ENCODE measurements at regions not wholly inside any gene's neighbourhood (a gene's known extent, or its start where the extent isn't known, plus 50 kb on each side); places are given as distances from the start of the nearest gene placed in this dataset.
"Not testable (repeated sequence)": the region's sequence is repeated elsewhere in the genome, so short reads cannot be mapped to it uniquely, and the experiment has no call there.

GRCh38 chr9:134547161-134548100, 94.2 kb upstream of the COL5A1 start:
- Mint-ChIP-seq H3K36me3 (no peaks in the 10 kb centered on the region), H3K27ac (no peak overlapping the region), H3K4me1 (ENCODE audit: unreplicated experiment) (peaks cover 46% of the 10 kb centered on the region), H3K9me3 (no peaks in the 10 kb centered on the region), H3K4me3 (no peak overlapping the region), H3K27me3 (peaks cover 16% of the 10 kb centered on the region)
- DNase-seq (ENCODE audit: extremely low spot score, unreplicated experiment): no peak
- TF ChIP-seq CTCF (conservative IDR thresholded peaks at IDR 0.05): no peak

- no peaks in the 10 kb centered on the region for H3K36me3 Mint-ChIP-seq
- no peak for DNase-seq (ENCODE audit: extremely low spot score, unreplicated experiment)
- no peak overlapping the region for H3K27ac Mint-ChIP-seq
- no peaks in the 10 kb centered on the region for H3K9me3 Mint-ChIP-seq
- no peak for TF ChIP-seq CTCF (conservative IDR thresholded peaks at IDR 0.05)
- peaks cover 16% of the 10 kb centered on the region for H3K27me3 Mint-ChIP-seq
- no peak overlapping the region for H3K4me3 Mint-ChIP-seq
- peaks cover 46% of the 10 kb centered on the region for H3K4me1 Mint-ChIP-seq (ENCODE audit: unreplicated experiment)
Observed at GRCh38 chr9:134548185-134548584, 93.4 kb upstream of the COL5A1 start.

DNA sequence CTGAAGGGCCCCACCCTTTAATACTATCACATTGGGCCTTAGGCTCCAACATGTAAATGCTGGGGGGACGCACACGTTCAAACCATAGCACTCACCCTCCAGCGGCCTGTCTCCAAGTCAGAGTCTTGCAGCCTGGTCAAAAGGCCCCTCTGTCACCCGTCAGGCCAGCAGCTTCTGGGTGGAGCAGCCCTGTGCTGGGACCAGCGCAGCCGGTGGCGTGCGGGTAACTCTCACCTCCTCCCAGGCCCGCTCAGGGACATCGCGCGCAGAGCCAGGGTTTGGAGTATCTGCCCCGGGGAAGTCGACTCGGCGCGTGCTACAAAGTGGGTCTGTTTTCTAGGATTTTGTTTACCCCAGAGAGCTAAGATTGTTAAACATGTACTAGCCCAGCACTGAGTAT, 93.0 kb upstream of the COL5A1 start:
- no peak for TF ChIP-seq CTCF (conservative IDR thresholded peaks at IDR 0.05)
- Mint-ChIP-seq H3K4me1 (ENCODE audit: unreplicated experiment) (peaks cover 44% of the 10 kb centered on the region), H3K36me3 (no peaks in the 10 kb centered on the region), H3K27ac (no peak overlapping the region), H3K9me3 (no peaks in the 10 kb centered on the region), H3K4me3 (no peak overlapping the region), H3K27me3 (peaks cover 16% of the 10 kb centered on the region)
- no peak for DNase-seq (ENCODE audit: extremely low spot score, unreplicated experiment)

- TF ChIP-seq CTCF (conservative IDR thresholded peaks at IDR 0.05): no peak
- DNase-seq (ENCODE audit: extremely low spot score, unreplicated experiment): no peak
- Mint-ChIP-seq H3K4me1 (ENCODE audit: unreplicated experiment) (peaks cover 39% of the 10 kb centered on the region), H3K27ac (no peak overlapping the region), H3K9me3 (no peaks in the 10 kb centered on the region), H3K4me3 (no peak overlapping the region), H3K27me3 (peaks cover 16% of the 10 kb centered on the region), H3K36me3 (no peaks in the 10 kb centered on the region)
Observed at GRCh38 chr9:134549336-134549735, 92.3 kb upstream of the COL5A1 start.

GRCh38 chr9:134550081-134550480, 91.5 kb upstream of the COL5A1 start:
- not testable (repeated sequence) for H3K27ac Mint-ChIP-seq; H3K36me3 Mint-ChIP-seq; DNase-seq (ENCODE audit: extremely low spot score, unreplicated experiment); H3K4me3 Mint-ChIP-seq; H3K9me3 Mint-ChIP-seq
- Mint-ChIP-seq H3K27me3 (peaks cover 10% of the 10 kb centered on the region), H3K4me1 (ENCODE audit: unreplicated experiment) (peaks cover 32% of the 10 kb centered on the region)

DNA sequence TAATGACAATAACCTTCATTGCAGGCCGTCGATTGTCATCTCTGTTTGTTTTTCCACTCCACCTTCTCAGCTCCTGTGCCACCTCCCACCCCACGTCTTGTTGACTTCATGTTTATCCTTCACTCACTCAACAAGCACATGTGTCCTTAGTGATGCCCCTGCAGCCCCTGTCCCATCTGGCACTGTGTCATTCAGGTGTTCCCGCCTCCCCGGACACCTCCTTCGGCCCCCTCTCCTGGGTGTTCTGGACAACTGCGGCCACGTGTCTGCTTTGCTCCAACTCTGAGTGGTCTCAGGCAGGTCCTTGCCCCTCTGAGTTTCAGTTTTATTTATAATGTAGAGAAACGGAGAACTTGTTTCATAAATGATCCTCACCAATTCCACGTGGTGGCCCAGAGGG, 91.0 kb upstream of the COL5A1 start:
- H3K36me3 Mint-ChIP-seq: no peaks in the 10 kb centered on the region
- no peaks in the 10 kb centered on the region for H3K9me3 Mint-ChIP-seq
- H3K4me1 Mint-ChIP-seq (ENCODE audit: unreplicated experiment): peaks cover 30% of the 10 kb centered on the region
- H3K27me3 Mint-ChIP-seq: peaks cover 9% of the 10 kb centered on the region
- no peak for TF ChIP-seq CTCF (conservative IDR thresholded peaks at IDR 0.05)
- H3K27ac Mint-ChIP-seq: no peak overlapping the region
- DNase-seq (ENCODE audit: extremely low spot score, unreplicated experiment): no peak
- H3K4me3 Mint-ChIP-seq: peak overlapping the region; percentile 64
